K562 (cell line): ENCODE measurements at regions not wholly inside any gene's neighbourhood (a gene's known extent, or its start where the extent isn't known, plus 50 kb on each side); places are given as distances from the start of the nearest gene placed in this dataset.

Source experiments
- CBX3 ChIP-seq, 2 experiments: IDR thresholded peaks; 1 replicate in 1 of 2; 2 replicates in 1 of 2; pipeline ENCODE4 v1.6.1; 2012; ENCODE audit warnings: inconsistent platforms in 2 of 2, low read length in 2 of 2, borderline replicate concordance in 1 of 2, control low read depth in 1 of 2
- CREB1 ChIP-seq, 2 experiments: sonication (generic) in 1 of 2; formaldehyde crosslinking in 1 of 2; IDR thresholded peaks; 2 replicates each; pipeline versions ENCODE4 v1.6.1 to v1.8.0; 2012 to 2022; ENCODE audit warnings: inconsistent platforms in 1 of 2, mild to moderate bottlenecking in 1 of 2, missing genetic modification reagents in 1 of 2, moderate library complexity in 1 of 2
- FIP1L1 ChIP-seq: fragments of 200-400 bp; formaldehyde crosslinking; IDR thresholded peaks from 2 replicates; pipeline ENCODE4 v1.6.1; 2018; ENCODE audit warnings: mild to moderate bottlenecking, low read depth, low read length; ENCODE audit not compliant: poor library complexity, severe bottlenecking
- HDGF ChIP-seq: fragments of 450-650 bp; IDR thresholded peaks from 2 replicates; pipeline ENCODE4 v1.6.1; 2016
- HMBOX1 ChIP-seq: sonication (generic); IDR thresholded peaks from 2 replicates; pipeline ENCODE4 v1.6.1; 2016
- HOXB6 ChIP-seq: fragments of 250-450 bp; sonication (Bioruptor Pico); IDR thresholded peaks from 2 replicates; pipeline ENCODE4 v1.5.1; 2022; ENCODE audit warnings: mild to moderate bottlenecking, borderline replicate concordance
- POLR2B ChIP-seq: fragments of 450-650 bp; IDR thresholded peaks from 2 replicates; pipeline ENCODE4 v1.6.1; 2018; ENCODE audit warnings: low read depth; ENCODE audit not compliant: partially characterized antibody
- RBM22 ChIP-seq: fragments of 200-400 bp; formaldehyde crosslinking; IDR thresholded peaks from 2 replicates; pipeline ENCODE4 v1.6.1; 2018; ENCODE audit warnings: low read length, low read depth; ENCODE audit not compliant: poor library complexity, severe bottlenecking
- TEAD1 ChIP-seq, 2 experiments: fragments of 450-650 bp in 1 of 2; sonication (generic) in 1 of 2; formaldehyde crosslinking; IDR thresholded peaks; 2 replicates each; pipeline versions ENCODE4 v1.4.0 to v1.8.0; 2020 to 2022; ENCODE audit warnings: mild to moderate bottlenecking in 2 of 2, missing genetic modification reagents in 1 of 2
- ZNF324 ChIP-seq: fragments of 250-450 bp; sonication (Bioruptor Pico); IDR thresholded peaks from 2 replicates; pipeline ENCODE4 v1.4.0; 2020; ENCODE audit warnings: mild to moderate bottlenecking
- TF ChIP-seq, protein P1 (sequence below), 3 experiments: IDR thresholded peaks in 2 of 3; conservative IDR thresholded peaks in 1 of 3; 2 replicates each; pipeline ENCODE4 v1.5.1; 2011 to 2012; ENCODE audit warnings: low read length in 3 of 3, mild to moderate bottlenecking in 3 of 3, control low read depth in 2 of 3, improper control_type of control experiment in 1 of 3, inconsistent platforms in 1 of 3, low read depth in 1 of 3, mixed read lengths in 1 of 3, moderate library complexity in 1 of 3; ENCODE audit not compliant: insufficient read depth in 2 of 3

- TF ChIP-seq CBX3 (IDR thresholded peaks at IDR 0.05; ENCODE audit: borderline replicate concordance in 1 of 2, low read length in 2 of 2) (no peak), FIP1L1 (no peak), ZNF324 (CRISPR knock-in tag) (no peak), HOXB6 (no peak), HMBOX1 (no peak), HDGF (no peak), TEAD1 (CRISPR knock-in tag; IDR thresholded peaks at IDR 0.05) (no peak), CREB1 (IDR thresholded peaks at IDR 0.05) (no peak), CREB1 (CRISPR knock-in tag; IDR thresholded peaks at IDR 0.05) (no peak), POLR2B (no peak), RBM22 (no peak)
- TF ChIP-seq, protein P1, sequence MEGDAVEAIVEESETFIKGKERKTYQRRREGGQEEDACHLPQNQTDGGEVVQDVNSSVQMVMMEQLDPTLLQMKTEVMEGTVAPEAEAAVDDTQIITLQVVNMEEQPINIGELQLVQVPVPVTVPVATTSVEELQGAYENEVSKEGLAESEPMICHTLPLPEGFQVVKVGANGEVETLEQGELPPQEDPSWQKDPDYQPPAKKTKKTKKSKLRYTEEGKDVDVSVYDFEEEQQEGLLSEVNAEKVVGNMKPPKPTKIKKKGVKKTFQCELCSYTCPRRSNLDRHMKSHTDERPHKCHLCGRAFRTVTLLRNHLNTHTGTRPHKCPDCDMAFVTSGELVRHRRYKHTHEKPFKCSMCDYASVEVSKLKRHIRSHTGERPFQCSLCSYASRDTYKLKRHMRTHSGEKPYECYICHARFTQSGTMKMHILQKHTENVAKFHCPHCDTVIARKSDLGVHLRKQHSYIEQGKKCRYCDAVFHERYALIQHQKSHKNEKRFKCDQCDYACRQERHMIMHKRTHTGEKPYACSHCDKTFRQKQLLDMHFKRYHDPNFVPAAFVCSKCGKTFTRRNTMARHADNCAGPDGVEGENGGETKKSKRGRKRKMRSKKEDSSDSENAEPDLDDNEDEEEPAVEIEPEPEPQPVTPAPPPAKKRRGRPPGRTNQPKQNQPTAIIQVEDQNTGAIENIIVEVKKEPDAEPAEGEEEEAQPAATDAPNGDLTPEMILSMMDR (IDR thresholded peaks at IDR 0.05 in 2 of 3, conservative IDR thresholded peaks at IDR 0.05 in 1 of 3; ENCODE audit: insufficient read depth in 2 of 3, low read depth in 1 of 3, low read length in 3 of 3): no peak
Measured at GRCh38 chr10:24784061-24784460, 60.4 kb upstream of the ARHGAP21 start (continued).
